ENCODE measurements at regions not wholly inside any gene's neighbourhood (a gene's known extent, or its start where the extent isn't known, plus 50 kb on each side); places are given as distances from the start of the nearest gene placed in this dataset.

DNA sequence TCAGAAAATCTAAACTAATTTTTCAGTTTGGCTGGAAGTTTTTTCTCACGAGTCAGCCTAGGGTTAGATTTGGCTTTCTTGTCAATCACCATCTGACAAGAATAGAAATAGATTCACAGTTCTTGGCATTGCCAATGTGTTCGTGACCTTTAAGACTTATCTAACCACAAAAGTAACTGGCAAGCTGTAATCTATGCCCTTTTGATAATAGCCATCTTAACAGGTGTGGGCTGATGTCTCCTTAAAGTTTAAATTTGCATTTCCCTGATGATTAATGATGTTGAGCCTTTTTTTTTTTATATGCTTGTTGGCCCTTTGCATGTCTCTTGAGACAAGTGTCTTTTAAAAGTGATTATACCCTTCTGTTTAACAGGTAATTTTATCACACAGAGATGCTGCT lies 460.3 kb upstream of the PRKX start:
- Histone ChIP-seq H3K36me3 (ENCODE audit: insufficient read depth, low read length) (no peaks in the 10 kb centered on the region), H3K4me3 (ENCODE audit: low read length) (no peak overlapping the region), H3K9me3 (ENCODE audit: low read length) (no peaks in the 10 kb centered on the region), H3K4me1 (ENCODE audit: insufficient read depth, low read length) (no peaks in the 10 kb centered on the region), H3K27me3 (ENCODE audit: insufficient read depth, low read length) (no peaks in the 10 kb centered on the region), H2AFZ (ENCODE audit: low read depth, low read length) (no peak overlapping the region)

DNA sequence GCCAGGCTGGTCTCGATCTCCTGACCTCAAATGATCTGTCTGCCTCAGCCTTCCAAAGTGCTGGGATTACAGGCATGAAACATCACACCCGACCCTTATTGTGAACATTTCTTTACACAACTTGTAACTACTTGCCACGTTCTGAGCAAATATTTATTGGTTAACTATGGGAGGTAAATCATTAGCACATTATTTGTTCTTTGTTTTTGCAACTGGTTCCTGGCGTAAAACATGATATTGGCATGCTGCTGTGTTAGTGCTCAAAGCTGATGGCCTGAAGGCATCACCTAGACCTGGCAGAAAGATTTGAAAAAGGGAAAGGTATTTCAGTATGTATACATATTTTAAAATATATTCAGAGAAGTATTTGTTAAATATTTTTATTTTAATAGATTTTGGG lies 438.3 kb upstream of the PRKX start:
- Histone ChIP-seq H2AFZ (ENCODE audit: low read depth, low read length) (no peak overlapping the region), H3K36me3 (ENCODE audit: insufficient read depth, low read length) (no peaks in the 10 kb centered on the region), H3K27me3 (ENCODE audit: insufficient read depth, low read length) (no peaks in the 10 kb centered on the region), H3K4me1 (ENCODE audit: insufficient read depth, low read length) (no peaks in the 10 kb centered on the region), H3K9me3 (ENCODE audit: low read length) (no peaks in the 10 kb centered on the region), H3K4me3 (ENCODE audit: low read length) (no peak overlapping the region)

- Histone ChIP-seq H3K27me3 (ENCODE audit: insufficient read depth, low read length) (no peaks in the 10 kb centered on the region), H3K9me3 (ENCODE audit: low read length) (no peaks in the 10 kb centered on the region), H3K36me3 (ENCODE audit: insufficient read depth, low read length) (no peaks in the 10 kb centered on the region), H3K4me1 (ENCODE audit: insufficient read depth, low read length) (no peaks in the 10 kb centered on the region), H3K4me3 (ENCODE audit: low read length) (no peak overlapping the region), H2AFZ (ENCODE audit: low read depth, low read length) (no peak overlapping the region)
These were observed 436.8 kb upstream of the PRKX start for GRCh38 chrX:4150259-4150658.

- Histone ChIP-seq H3K27me3 (ENCODE audit: insufficient read depth, low read length) (no peaks in the 10 kb centered on the region), H3K9me3 (ENCODE audit: low read length) (no peaks in the 10 kb centered on the region), H2AFZ (ENCODE audit: low read depth, low read length) (peak overlapping the region; percentile 70), H3K4me1 (ENCODE audit: insufficient read depth, low read length) (peaks cover 12% of the 10 kb centered on the region), H3K36me3 (ENCODE audit: insufficient read depth, low read length) (no peaks in the 10 kb centered on the region), H3K4me3 (ENCODE audit: low read length) (peak overlapping the region; percentile 40)
These were observed 416.2 kb upstream of the PRKX start for GRCh38 chrX:4129626-4130025.

DNA sequence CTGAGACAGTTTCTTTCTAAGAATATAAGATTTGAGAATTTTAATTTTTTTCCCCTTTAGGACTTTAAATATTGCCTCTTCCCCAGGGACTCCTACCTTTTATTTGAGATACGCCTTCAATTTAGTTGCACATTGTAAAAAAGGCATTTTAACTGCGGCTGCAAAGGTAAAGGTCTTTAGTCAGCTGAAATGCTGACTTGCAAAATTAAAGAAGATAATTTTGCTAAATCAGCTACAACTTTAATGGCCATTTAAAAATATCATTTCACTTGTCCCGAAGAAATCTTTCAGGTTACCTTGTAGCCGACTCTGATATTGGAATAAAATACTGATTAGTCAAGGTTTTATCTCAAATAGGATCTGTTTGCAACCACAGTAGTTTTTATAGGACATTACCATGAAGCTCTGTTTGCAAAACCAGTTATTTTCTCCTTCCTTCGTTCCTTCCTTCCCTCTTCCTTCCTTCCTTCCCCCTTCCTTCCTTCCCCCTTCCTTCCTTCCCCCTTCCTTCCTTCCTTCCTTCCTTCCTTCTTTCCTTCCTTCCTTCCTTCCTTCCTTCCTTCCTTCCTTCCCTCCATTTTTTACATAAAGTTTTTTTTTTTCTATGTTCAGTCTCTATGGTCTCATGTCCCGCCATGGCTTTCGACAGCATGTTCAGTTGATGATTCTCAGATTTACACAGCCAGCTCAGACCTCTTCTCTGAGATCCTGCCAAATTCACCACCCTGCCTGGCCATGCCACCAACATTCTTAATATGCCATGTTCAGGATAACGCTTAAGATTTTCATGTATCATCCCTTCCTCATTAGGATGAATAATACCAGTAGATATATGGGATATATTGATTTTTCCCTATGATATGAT lies 405.4 kb upstream of the PRKX start:
- Histone ChIP-seq H3K4me1 (ENCODE audit: insufficient read depth, low read length) (no peaks in the 10 kb centered on the region), H3K27me3 (ENCODE audit: insufficient read depth, low read length) (no peaks in the 10 kb centered on the region), H2AFZ (ENCODE audit: low read depth, low read length) (no peak overlapping the region), H3K4me3 (ENCODE audit: low read length) (no peak overlapping the region), H3K36me3 (ENCODE audit: insufficient read depth, low read length) (no peaks in the 10 kb centered on the region), H3K9me3 (ENCODE audit: low read length) (no peaks in the 10 kb centered on the region)

DNA sequence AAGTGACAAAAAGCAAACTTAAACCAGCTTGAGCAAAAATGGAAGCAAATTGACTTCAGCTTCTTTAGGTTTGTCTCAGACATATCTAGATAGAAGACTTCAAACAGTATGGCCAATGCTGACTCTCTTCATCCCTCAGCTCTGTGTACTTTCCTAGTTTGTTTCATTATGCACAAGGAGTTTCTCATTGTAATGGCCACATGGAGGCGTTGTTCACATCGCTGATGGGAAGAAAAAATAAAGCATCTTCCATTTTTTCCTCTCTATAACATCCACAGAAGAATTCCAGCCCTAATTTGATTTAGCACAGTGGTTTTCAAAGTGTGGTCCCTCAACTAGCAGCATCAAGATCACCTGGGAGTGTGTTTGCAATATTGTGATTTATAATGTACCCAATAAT lies 397.5 kb upstream of the PRKX start:
- Histone ChIP-seq H3K4me3 (ENCODE audit: low read length) (no peak overlapping the region), H3K9me3 (ENCODE audit: low read length) (no peaks in the 10 kb centered on the region), H3K36me3 (ENCODE audit: insufficient read depth, low read length) (no peaks in the 10 kb centered on the region), H3K27me3 (ENCODE audit: insufficient read depth, low read length) (no peaks in the 10 kb centered on the region), H2AFZ (ENCODE audit: low read depth, low read length) (no peak overlapping the region), H3K4me1 (ENCODE audit: insufficient read depth, low read length) (no peaks in the 10 kb centered on the region)

- Histone ChIP-seq H3K4me3 (ENCODE audit: low read length) (no peak overlapping the region), H3K27me3 (ENCODE audit: insufficient read depth, low read length) (no peaks in the 10 kb centered on the region), H3K36me3 (ENCODE audit: insufficient read depth, low read length) (no peaks in the 10 kb centered on the region), H3K9me3 (ENCODE audit: low read length) (no peaks in the 10 kb centered on the region), H2AFZ (ENCODE audit: low read depth, low read length) (no peak overlapping the region), H3K4me1 (ENCODE audit: insufficient read depth, low read length) (no peaks in the 10 kb centered on the region)
These were observed 381.5 kb upstream of the PRKX start for GRCh38 chrX:4094926-4095325.

DNA sequence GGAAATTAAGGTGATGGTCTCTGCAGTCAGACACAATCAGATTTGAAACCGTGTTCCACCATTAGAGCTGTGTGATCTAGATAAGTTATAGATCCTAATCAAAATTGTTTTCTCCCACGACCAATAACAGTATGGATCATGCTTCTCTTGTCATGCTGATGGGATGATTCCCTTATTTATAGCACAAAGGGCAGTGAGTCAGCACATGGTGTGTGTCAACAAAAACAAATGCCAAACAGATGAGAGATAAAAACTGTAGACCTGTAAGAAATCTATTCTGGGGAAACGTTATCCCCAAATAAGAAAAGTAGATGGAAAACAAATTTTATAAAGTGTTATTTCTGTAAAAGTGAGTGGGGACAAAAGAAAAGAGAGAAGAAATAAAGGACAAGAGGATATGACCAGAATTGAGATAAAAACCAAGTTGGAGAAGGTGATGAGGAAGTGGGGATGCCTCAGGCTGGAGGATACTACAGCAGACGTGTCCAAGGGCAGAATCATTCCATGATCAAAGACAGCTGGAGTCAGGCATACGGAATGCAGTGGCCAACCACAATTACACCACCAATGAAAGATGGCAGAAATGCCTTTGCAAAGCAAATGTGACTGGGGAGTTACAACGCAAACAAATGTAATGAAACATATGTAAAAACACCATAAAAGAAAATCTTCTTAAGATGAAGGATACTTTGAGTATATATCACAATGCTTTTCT lies 377.8 kb upstream of the PRKX start:
- Histone ChIP-seq H3K9me3 (ENCODE audit: low read length) (no peaks in the 10 kb centered on the region), H2AFZ (ENCODE audit: low read depth, low read length) (no peak overlapping the region), H3K4me1 (ENCODE audit: insufficient read depth, low read length) (no peaks in the 10 kb centered on the region), H3K4me3 (ENCODE audit: low read length) (no peak overlapping the region), H3K36me3 (ENCODE audit: insufficient read depth, low read length) (no peaks in the 10 kb centered on the region), H3K27me3 (ENCODE audit: insufficient read depth, low read length) (no peaks in the 10 kb centered on the region)

GRCh38 chrX:4059893-4060292 lies 346.4 kb upstream of the PRKX start:
- Histone ChIP-seq H3K27me3 (ENCODE audit: insufficient read depth, low read length) (peaks cover 3% of the 10 kb centered on the region), H2AFZ (ENCODE audit: low read depth, low read length) (no peak overlapping the region), H3K36me3 (ENCODE audit: insufficient read depth, low read length) (no peaks in the 10 kb centered on the region), H3K9me3 (ENCODE audit: low read length) (no peaks in the 10 kb centered on the region), H3K4me1 (ENCODE audit: insufficient read depth, low read length) (no peaks in the 10 kb centered on the region), H3K4me3 (ENCODE audit: low read length) (no peak overlapping the region)

GRCh38 chrX:4043951-4044350 lies 330.5 kb upstream of the PRKX start:
- Histone ChIP-seq H3K36me3 (ENCODE audit: insufficient read depth, low read length) (no peaks in the 10 kb centered on the region), H3K27me3 (ENCODE audit: insufficient read depth, low read length) (no peaks in the 10 kb centered on the region)

GRCh38 chrX:4035874-4036273 lies 322.4 kb upstream of the PRKX start:
- no peaks in the 10 kb centered on the region for H3K36me3 ChIP-seq (ENCODE audit: insufficient read depth, low read length)
- H3K27me3 ChIP-seq (ENCODE audit: insufficient read depth, low read length) = no peaks in the 10 kb centered on the region
- no peaks in the 10 kb centered on the region for H3K9me3 ChIP-seq (ENCODE audit: low read length)
- no peaks in the 10 kb centered on the region for H3K4me1 ChIP-seq (ENCODE audit: insufficient read depth, low read length)
- no peak overlapping the region for H2AFZ ChIP-seq (ENCODE audit: low read depth, low read length)
- no peak overlapping the region for H3K4me3 ChIP-seq (ENCODE audit: low read length)

More at GRCh38 chrX:4043951-4044350, 330.5 kb upstream of the PRKX start:
- H3K4me3 ChIP-seq (ENCODE audit: low read length) = no peak overlapping the region
- H2AFZ ChIP-seq (ENCODE audit: low read depth, low read length) = no peak overlapping the region
- no peaks in the 10 kb centered on the region for H3K4me1 ChIP-seq (ENCODE audit: insufficient read depth, low read length)
- H3K9me3 ChIP-seq (ENCODE audit: low read length) = no peaks in the 10 kb centered on the region

- Histone ChIP-seq H2AFZ (ENCODE audit: low read depth, low read length) (no peak overlapping the region), H3K9me3 (ENCODE audit: low read length) (no peaks in the 10 kb centered on the region), H3K4me3 (ENCODE audit: low read length) (no peak overlapping the region), H3K4me1 (ENCODE audit: insufficient read depth, low read length) (no peaks in the 10 kb centered on the region), H3K27me3 (ENCODE audit: insufficient read depth, low read length) (no peaks in the 10 kb centered on the region), H3K36me3 (ENCODE audit: insufficient read depth, low read length) (no peaks in the 10 kb centered on the region)
These were observed 314.7 kb upstream of the PRKX start for GRCh38 chrX:4028151-4028550.

GRCh38 chrX:4005281-4005680 lies 291.8 kb upstream of the PRKX start:
- no peak overlapping the region for H3K4me3 ChIP-seq (ENCODE audit: low read length)
- H3K4me1 ChIP-seq (ENCODE audit: insufficient read depth, low read length) = no peaks in the 10 kb centered on the region
- no peak overlapping the region for H2AFZ ChIP-seq (ENCODE audit: low read depth, low read length)
- H3K27me3 ChIP-seq (ENCODE audit: insufficient read depth, low read length) = no peaks in the 10 kb centered on the region
- H3K36me3 ChIP-seq (ENCODE audit: insufficient read depth, low read length) = no peaks in the 10 kb centered on the region
- no peaks in the 10 kb centered on the region for H3K9me3 ChIP-seq (ENCODE audit: low read length)
